LNCAP (cell line): ENCODE measurements at regions not wholly inside any gene's neighbourhood (a gene's known extent, or its start where the extent isn't known, plus 50 kb on each side); places are given as distances from the start of the nearest gene placed in this dataset.

Experiments used
- CTCF ChIP-seq: fragments of 450-650 bp; IDR thresholded peaks from 2 replicates; pipeline ENCODE4 v1.5.1; 2017; ENCODE audit warnings: mild to moderate bottlenecking

GRCh38 chr7:145903658-145904057 lies 212.9 kb upstream of the CNTNAP2 start:
- no peak for TF ChIP-seq CTCF

GRCh38 chr7:145902123-145902522 lies 214.5 kb upstream of the CNTNAP2 start:
- no peak for TF ChIP-seq CTCF

- TF ChIP-seq CTCF, result no peak
Observed at GRCh38 chr7:145899938-145900337, 216.7 kb upstream of the CNTNAP2 start.

DNA sequence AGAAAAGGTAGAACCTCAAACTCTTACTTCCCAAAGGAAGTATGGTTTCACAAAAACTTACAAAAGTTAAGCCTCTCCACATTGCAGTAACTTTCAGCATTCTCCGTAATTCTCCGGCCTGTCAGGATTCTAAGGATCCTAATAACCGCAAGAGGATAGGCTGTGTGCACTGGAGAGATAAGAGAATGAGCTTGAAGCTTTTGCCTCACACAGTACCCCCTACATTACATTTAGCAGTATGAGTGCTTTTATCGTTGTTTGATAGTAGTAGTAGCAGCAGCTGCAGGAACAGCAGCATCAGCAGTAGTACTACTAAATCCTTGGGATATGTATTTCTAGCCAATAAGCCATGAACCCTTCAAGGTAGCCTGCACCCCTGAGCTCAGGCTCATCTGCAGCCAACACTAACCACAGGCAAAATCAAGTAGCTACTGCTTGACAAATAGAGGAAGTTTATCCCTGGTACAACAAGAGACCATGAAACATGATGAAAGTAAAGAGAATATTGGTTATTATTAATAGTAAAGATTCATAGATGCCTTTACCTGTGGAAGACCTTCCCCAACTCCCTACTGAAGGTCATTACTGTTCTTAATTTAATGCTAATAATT lies 222.6 kb upstream of the CNTNAP2 start:
- no peak for TF ChIP-seq CTCF

DNA sequence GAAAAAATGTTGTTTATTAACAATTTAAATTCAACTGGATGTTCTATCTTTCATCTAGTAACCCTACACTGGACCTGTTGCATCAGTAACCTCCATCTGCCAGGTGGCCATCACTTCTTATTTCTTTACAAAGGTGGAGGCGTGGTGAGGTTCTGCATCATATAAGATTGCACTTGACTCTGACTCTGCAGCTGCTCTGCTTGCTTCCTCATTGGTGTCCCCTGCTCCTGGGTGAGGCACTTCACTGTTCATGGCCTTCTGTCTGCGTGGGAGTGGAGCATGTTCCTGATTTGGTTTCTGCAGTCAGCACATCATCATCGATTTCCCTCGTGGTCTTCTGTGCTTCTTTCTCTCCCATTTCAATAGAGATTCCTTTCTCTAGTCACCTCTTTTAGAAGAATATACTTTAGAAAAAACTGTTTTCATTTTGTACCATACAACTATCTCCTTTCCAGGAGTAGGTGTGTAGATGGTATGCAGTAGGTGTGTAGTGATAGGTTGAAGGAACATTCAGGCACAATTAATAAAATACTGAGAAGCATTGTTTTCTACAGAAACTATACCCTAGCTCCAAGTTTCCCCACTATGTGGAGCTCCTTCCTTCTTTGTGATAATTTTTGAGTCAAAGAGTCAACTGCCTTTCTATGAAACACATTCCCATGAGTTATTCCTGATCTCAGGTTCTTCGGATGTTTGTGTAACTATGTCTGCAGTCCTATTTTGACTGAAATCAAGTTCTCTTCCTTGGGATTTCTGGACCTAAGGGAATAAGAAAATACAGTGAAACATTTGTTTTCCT lies 231.7 kb upstream of the CNTNAP2 start:
- no peak for TF ChIP-seq CTCF

- no peak for TF ChIP-seq CTCF
Observed at GRCh38 chr7:145876376-145876775, 240.2 kb upstream of the CNTNAP2 start.

- TF ChIP-seq CTCF, result no peak
Observed at GRCh38 chr7:145875267-145875666, 241.3 kb upstream of the CNTNAP2 start.
